SKM-1 (cell line): ENCODE measurements at regions not wholly inside any gene's neighbourhood (a gene's known extent, or its start where the extent isn't known, plus 50 kb on each side); places are given as distances from the start of the nearest gene placed in this dataset.
A peak's percentile ranks its signal among the peaks of the same experiment; 100 is the strongest.
"Not testable (repeated sequence)": the region's sequence is repeated elsewhere in the genome, so short reads cannot be mapped to it uniquely, and the experiment has no call there.

Source experiments
- DNase-seq: peaks from one replicate; lab custom pipeline; 2025; ENCODE audit not compliant: unreplicated experiment; lab: John Stamatoyannopoulos, UW

GRCh38 chr5:71771191-71771590 lies 52.1 kb downstream of the CARTPT start:
- DNase-seq = no peak

GRCh38 chr5:71778678-71779276 lies 59.7 kb downstream of the CARTPT start:
- DNase-seq = no peak

GRCh38 chr5:71780597-71780996 lies 61.5 kb downstream of the CARTPT start:
- DNase-seq = no peak

GRCh38 chr5:71782393-71782770 lies 63.3 kb downstream of the CARTPT start:
- DNase-seq = no peak

- peak; percentile 7 for DNase-seq
Observed at GRCh38 chr5:71782771-71783770, 64.0 kb downstream of the CARTPT start.

- DNase-seq = no peak
Observed at GRCh38 chr5:71783891-71784290, 64.8 kb downstream of the CARTPT start.

- DNase-seq = no peak
Observed at GRCh38 chr5:71786337-71787055, 67.4 kb downstream of the CARTPT start.

- DNase-seq = no peak
Observed at GRCh38 chr5:71788794-71789193, 69.7 kb downstream of the CARTPT start.

GRCh38 chr5:71789746-71790145 lies 70.7 kb downstream of the CARTPT start:
- no peak for DNase-seq

- DNase-seq = no peak
Observed at GRCh38 chr5:71790433-71790832, 71.4 kb downstream of the CARTPT start.

- DNase-seq = not testable (repeated sequence)
Observed at GRCh38 chr5:71792041-71792440, 73.0 kb downstream of the CARTPT start.

- DNase-seq = no peak
Observed at GRCh38 chr5:71794061-71794695, 75.1 kb downstream of the CARTPT start.

- no peak for DNase-seq
Observed at GRCh38 chr5:71802673-71803072, 83.6 kb downstream of the CARTPT start.

GRCh38 chr5:71806711-71807110 lies 87.6 kb downstream of the CARTPT start:
- no peak for DNase-seq

- no peak for DNase-seq
Observed at GRCh38 chr5:71807909-71808308, 88.8 kb downstream of the CARTPT start.

GRCh38 chr5:71809446-71809845 lies 90.4 kb downstream of the CARTPT start:
- DNase-seq = no peak

GRCh38 chr5:71810023-71810422 lies 90.9 kb downstream of the CARTPT start:
- DNase-seq = no peak

GRCh38 chr5:71810471-71811195 lies 91.6 kb downstream of the CARTPT start:
- no peak for DNase-seq

- DNase-seq = no peak
Observed at GRCh38 chr5:71811779-71812178, 92.7 kb downstream of the CARTPT start.

GRCh38 chr5:71816307-71816706 lies 97.2 kb downstream of the CARTPT start:
- DNase-seq = no peak

GRCh38 chr5:71817891-71818290 lies 98.8 kb downstream of the CARTPT start:
- DNase-seq = no peak
